Coronary artery (tissue), 2 donors: ENCODE measurements at regions not wholly inside any gene's neighbourhood (a gene's known extent, or its start where the extent isn't known, plus 50 kb on each side); places are given as distances from the start of the nearest gene placed in this dataset.

Experiments
- DNase-seq: peaks from one replicate; pipeline ENCODE4 v3.0.0-alpha.2; 2017; ENCODE audit warnings: low spot score
- H3K27ac ChIP-seq, 2 donors: fragments of 200-600 bp; sonication (generic); one replicate each; pipeline ENCODE4 v1.5.1; 2016 to 2019
- H3K4me3 ChIP-seq: fragments of 200-600 bp; sonication (generic); 2 replicates; pipeline ENCODE4 v1.5.1; 2016; ENCODE audit warnings: mild to moderate bottlenecking, moderate library complexity
- TF ChIP-seq, protein P1 (sequence below): fragments of 200-600 bp; sonication (generic); IDR thresholded peaks from one replicate; pipeline ENCODE4 v1.5.1; 2019; ENCODE audit warnings: antibody characterized with exemption

DNA sequence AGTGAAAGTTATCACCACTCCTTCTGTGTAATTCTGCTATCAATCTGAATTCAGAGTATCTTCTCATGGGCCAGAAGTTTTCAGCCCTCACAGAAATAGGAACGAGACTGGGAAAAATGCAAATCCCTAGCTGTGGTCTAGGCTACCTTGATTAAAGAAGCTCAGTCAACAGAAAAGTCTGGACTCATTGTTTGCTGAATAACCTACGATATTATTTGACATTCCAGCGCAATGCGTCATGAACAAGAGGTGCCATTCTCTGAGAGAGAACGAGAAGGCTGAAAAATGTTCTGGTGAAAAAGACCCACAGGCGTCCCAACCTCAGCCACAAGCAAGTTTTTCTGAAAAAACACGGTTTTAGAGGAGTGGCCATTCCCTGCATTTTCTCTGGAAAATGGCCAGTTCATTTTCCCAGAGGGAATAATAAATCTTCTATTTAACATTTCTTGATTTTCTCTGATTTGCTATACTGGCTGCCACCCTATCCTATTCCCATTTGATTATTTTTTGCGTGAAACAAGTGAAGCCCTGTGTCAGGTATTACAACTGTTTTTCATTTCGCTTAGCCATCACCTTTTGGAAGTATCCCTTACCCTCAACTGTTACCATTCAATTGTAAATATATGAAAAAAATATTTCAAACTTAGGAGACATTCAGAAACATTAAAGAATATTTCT is 1117.6 kb upstream of the PRKX start:
- Histone ChIP-seq H3K4me3 (no peak overlapping the region), H3K27ac (no peak overlapping the region)
- TF ChIP-seq, protein P1, sequence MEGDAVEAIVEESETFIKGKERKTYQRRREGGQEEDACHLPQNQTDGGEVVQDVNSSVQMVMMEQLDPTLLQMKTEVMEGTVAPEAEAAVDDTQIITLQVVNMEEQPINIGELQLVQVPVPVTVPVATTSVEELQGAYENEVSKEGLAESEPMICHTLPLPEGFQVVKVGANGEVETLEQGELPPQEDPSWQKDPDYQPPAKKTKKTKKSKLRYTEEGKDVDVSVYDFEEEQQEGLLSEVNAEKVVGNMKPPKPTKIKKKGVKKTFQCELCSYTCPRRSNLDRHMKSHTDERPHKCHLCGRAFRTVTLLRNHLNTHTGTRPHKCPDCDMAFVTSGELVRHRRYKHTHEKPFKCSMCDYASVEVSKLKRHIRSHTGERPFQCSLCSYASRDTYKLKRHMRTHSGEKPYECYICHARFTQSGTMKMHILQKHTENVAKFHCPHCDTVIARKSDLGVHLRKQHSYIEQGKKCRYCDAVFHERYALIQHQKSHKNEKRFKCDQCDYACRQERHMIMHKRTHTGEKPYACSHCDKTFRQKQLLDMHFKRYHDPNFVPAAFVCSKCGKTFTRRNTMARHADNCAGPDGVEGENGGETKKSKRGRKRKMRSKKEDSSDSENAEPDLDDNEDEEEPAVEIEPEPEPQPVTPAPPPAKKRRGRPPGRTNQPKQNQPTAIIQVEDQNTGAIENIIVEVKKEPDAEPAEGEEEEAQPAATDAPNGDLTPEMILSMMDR, result no peak
- DNase-seq, result no peak

DNA sequence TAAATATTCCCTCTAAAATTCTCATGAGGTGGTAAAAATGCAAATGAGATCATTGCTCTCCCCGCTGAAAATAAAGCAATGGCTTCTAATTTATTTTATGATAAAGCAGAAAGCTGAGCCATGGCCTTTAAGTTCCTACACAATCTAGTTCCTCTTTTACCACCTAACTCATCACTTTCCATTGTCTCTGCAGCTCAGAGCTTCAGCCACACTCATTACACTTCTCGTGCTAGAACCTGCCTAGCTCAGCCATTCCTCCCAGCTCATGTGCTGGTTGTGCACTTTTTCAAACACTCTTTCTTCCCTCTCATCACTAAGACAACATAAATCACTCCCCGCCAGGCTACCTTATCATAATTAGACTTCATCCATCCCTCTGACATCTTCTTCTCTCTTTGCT is 1112.1 kb upstream of the PRKX start:
- DNase-seq, result no peak
- Histone ChIP-seq H3K27ac (no peak overlapping the region), H3K4me3 (no peak overlapping the region)
- TF ChIP-seq, protein P1, result no peak

DNA sequence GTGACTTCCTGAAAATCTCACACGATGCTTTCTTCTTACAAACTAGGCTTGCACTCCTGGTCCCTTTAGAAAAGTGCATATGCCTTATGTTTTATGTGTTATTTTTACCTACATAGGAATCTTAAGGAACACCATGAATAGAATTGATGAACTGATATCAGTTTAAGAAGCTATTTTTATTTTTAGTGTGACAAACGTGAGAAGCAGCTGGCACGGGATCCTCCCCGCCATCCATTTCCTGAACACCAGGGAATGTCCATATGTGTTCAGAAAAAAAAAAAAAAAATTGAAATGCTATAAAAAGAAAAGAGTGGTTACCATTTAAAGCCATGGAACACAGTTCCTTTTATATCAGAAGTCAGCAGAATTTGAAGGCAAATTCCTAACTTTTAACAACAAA is 1096.1 kb upstream of the PRKX start:
- no peak overlapping the region for H3K4me3 ChIP-seq
- H3K27ac ChIP-seq, result no peak overlapping the region
- DNase-seq, result no peak
- TF ChIP-seq, protein P1, result no peak

DNA sequence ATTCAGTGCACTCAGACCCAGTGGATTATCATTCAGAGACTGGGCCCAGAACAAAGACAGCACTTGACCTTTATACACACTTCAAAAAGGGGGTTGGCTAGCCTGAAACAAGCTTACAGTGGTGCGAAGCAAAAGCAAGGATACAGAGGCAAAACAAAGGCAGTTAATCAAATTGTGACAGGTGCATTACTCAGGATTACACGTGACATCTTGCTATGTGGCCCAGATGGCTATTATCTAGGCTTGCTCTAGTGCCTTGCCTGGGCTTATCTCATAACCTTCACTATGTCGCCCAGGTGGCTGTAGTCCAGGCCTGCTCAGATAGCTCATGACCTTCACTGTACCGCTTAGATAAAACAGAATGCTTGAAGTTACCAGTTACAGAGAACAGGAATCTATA is 1092.1 kb upstream of the PRKX start:
- TF ChIP-seq, protein P1, result no peak
- H3K27ac ChIP-seq, result no peak overlapping the region
- no peak overlapping the region for H3K4me3 ChIP-seq
- DNase-seq, result no peak

DNA sequence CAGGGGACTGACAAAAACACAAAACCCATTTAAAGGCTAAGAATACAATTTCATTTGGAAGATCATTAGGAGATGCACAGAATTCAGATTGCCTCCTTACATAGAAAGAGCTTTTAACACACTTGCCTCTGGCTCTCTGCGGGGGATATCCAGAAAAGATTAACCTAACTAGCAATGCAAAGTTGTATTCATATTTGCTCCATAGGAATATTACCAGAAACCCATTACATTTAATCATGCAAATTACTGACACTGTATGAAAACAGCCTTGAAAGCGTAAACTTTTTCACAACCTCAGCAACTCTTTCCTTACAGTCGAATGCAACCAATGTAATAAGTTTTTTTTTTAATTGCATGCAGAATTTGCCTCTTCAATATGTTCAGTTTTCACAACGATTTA is 1087.3 kb upstream of the PRKX start:
- Histone ChIP-seq H3K4me3 (no peak overlapping the region), H3K27ac (no peak overlapping the region)
- DNase-seq, result no peak
- TF ChIP-seq, protein P1, result no peak

DNA sequence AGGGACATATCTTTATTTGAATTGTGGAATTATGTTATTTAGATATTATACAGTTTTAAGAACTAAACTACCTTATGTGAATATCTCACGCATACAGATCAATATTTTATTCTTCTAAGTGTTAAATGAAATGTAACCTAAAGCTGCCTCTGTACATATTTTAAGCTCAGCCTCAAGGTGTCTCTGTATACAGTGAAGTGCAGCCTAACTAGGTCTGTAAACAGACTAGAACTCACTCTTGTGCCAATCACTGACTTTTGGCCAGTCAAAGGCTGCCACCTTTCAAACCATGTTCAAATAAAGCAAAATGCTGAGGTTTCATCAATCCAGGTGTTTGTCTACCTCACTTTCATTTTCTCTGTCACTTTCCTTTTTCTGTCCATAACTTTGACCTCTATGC is 1074.5 kb upstream of the PRKX start:
- TF ChIP-seq, protein P1, result no peak
- DNase-seq, result no peak
- H3K27ac ChIP-seq, result no peak overlapping the region
- no peak overlapping the region for H3K4me3 ChIP-seq

DNA sequence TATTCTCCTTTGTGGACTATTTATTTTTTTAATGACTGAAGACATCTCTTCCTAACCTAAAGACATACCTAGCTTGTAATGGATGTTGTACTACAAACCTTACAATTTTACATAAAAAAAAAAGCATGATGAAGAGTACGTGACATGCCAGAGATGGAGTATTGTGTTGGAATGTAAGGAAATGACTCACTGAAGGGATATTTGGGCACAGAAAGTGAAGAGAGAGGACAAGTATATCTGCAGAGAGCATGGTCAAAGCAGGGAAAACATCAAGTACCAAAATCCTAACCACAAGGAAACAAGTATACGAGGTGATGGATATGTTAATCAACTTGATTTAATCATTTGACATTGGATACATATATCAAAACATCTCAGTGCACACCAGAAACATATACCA is 1051.4 kb upstream of the PRKX start:
- Histone ChIP-seq H3K4me3 (no peak overlapping the region), H3K27ac (no peak overlapping the region)
- TF ChIP-seq, protein P1, result no peak
- DNase-seq, result no peak
